IPS DF 4.7 (cell line): ENCODE measurements at regions not wholly inside any gene's neighbourhood (a gene's known extent, or its start where the extent isn't known, plus 50 kb on each side); places are given as distances from the start of the nearest gene placed in this dataset.

Experiments
- DNase-seq: peaks from one replicate; pipeline ENCODE4 v3.0.0-alpha.2; 2013; ENCODE audit warnings: low spot score; ENCODE audit errors: extremely low read depth

DNA sequence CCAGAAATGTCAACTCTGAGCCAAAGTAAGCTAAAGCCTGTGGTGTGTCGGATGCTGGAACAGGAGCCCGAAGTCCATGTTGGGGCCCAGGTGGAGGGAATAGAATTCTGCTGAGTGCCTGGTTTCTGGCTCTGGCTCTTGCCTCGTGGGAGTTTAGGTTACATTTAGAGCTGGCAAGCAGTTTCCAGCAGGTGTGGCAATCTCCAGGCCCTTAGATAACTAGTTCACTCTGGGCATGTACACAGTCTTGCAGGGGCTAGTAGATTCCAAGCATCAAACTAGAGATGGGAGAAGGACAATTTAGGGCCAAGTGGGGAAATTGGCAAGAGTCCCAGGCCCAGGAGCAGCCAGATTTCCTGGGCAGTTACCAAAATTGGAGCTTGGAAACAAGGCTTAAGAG, 56.3 kb upstream of the STOX2 start:
- no peak for DNase-seq

DNA sequence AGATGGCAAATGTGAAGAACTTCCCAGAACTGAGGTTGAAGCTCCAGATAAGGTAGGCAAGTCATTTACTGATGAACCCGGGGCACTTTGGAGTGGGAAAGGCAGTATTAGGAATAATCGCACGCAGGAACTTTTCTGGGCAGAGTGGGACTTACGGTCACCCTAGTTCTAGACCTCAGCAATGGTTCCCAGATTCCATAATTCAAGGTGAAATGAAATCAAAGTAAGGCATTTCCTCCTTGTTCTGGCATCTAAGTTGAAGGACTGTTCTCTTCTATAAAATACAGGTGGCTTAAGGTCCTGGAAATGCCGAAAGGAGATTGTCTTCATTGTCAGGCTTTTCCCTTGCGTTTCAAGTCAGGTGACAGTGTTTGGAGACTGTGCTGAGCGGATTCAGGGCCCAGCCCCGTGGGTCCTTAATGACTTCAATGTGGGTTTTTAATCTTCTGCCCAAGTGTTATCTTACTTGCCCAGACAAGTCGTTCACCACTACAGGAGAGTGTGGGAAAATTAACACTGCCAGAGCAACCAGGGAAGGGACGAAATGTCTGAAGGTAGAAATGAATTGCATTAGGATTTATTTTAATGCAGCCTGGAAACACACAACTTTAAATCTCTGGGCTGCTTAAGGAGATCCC, 52.1 kb upstream of the STOX2 start:
- DNase-seq, result no peak

DNA sequence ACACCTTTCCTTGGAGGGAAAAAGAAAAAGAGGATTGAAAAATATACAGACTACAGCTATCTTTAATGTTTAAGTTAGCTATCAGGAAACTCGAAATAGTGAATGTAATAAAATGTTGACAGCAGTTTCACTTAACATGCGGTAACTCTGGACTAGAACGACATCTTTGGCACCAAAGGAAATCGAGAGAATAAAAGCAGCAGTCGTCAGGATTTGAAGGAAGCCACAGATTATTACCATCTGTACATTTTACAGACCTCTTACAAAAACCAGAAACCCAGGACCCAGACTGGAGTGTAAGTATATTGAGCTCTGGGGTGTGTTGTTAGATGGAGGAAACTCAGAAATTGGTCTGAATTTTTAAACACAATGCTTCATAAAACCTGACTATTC, 51.6 kb upstream of the STOX2 start:
- no peak for DNase-seq
